RWPE2 (cell line): ENCODE measurements at regions not wholly inside any gene's neighbourhood (a gene's known extent, or its start where the extent isn't known, plus 50 kb on each side); places are given as distances from the start of the nearest gene placed in this dataset.

Experiments used
- ATAC-seq: fragments of 200-7000 bp; cut with Tn5 transposase; 3 replicates; pipeline ENCODE4 v1.9.1; 2021; ENCODE audit warnings: low read depth
- DNase-seq: peaks from one replicate; pipeline ENCODE4 v3.0.0-alpha.2; 2020; ENCODE audit warnings: low spot score
- H3K27ac ChIP-seq: fragments of 450-650 bp; 2 replicates; pipeline ENCODE4 v1.5.1; 2017; ENCODE audit warnings: mild to moderate bottlenecking; ENCODE audit not compliant: poor library complexity, severe bottlenecking
- H3K27me3 ChIP-seq: fragments of 250-450 bp; sonication (Bioruptor Pico); 2 replicates; pipeline ENCODE4 v1.5.1; 2021; ENCODE audit warnings: mild to moderate bottlenecking, moderate library complexity; ENCODE audit not compliant: insufficient read depth, poor library complexity, severe bottlenecking
- H3K36me3 ChIP-seq: fragments of 250-450 bp; sonication (Bioruptor Pico); 2 replicates; pipeline ENCODE4 v1.5.1; 2020; ENCODE audit warnings: low read depth, mild to moderate bottlenecking, moderate library complexity
- H3K4me1 ChIP-seq: fragments of 250-450 bp; sonication (Bioruptor Pico); 2 replicates; pipeline ENCODE4 v1.5.1; 2021; ENCODE audit warnings: mild to moderate bottlenecking, moderate library complexity; ENCODE audit not compliant: insufficient read depth, poor library complexity, severe bottlenecking
- H3K4me3 ChIP-seq: fragments of 250-450 bp; sonication (Bioruptor Pico); 2 replicates; pipeline ENCODE4 v1.5.1; 2021; ENCODE audit warnings: mild to moderate bottlenecking, moderate library complexity; ENCODE audit not compliant: severe bottlenecking
- H3K9me3 ChIP-seq: fragments of 250-450 bp; sonication (Bioruptor Pico); 2 replicates; pipeline ENCODE4 v1.5.1; 2021; ENCODE audit warnings: mild to moderate bottlenecking, moderate library complexity; ENCODE audit not compliant: severe bottlenecking
- TF ChIP-seq, protein P1 (sequence below): fragments of 450-650 bp; IDR thresholded peaks from one replicate; pipeline ENCODE4 v1.5.1; 2017; ENCODE audit warnings: mild to moderate bottlenecking, moderate library complexity; ENCODE audit not compliant: poor library complexity, severe bottlenecking

GRCh38 chr4:135672202-135672601, 1470.6 kb upstream of the PABPC4L start:
- Histone ChIP-seq H3K9me3 (no peaks in the 10 kb centered on the region), H3K36me3 (no peaks in the 10 kb centered on the region), H3K4me3 (no peak overlapping the region), H3K27me3 (no peaks in the 10 kb centered on the region), H3K27ac (no peak overlapping the region), H3K4me1 (no peaks in the 10 kb centered on the region)
- DNase-seq (no peak), ATAC-seq (no peak)
- TF ChIP-seq, protein P1, sequence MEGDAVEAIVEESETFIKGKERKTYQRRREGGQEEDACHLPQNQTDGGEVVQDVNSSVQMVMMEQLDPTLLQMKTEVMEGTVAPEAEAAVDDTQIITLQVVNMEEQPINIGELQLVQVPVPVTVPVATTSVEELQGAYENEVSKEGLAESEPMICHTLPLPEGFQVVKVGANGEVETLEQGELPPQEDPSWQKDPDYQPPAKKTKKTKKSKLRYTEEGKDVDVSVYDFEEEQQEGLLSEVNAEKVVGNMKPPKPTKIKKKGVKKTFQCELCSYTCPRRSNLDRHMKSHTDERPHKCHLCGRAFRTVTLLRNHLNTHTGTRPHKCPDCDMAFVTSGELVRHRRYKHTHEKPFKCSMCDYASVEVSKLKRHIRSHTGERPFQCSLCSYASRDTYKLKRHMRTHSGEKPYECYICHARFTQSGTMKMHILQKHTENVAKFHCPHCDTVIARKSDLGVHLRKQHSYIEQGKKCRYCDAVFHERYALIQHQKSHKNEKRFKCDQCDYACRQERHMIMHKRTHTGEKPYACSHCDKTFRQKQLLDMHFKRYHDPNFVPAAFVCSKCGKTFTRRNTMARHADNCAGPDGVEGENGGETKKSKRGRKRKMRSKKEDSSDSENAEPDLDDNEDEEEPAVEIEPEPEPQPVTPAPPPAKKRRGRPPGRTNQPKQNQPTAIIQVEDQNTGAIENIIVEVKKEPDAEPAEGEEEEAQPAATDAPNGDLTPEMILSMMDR = no peak

- TF ChIP-seq, protein P1 = no peak
- Histone ChIP-seq H3K27me3 (no peaks in the 10 kb centered on the region), H3K4me1 (no peaks in the 10 kb centered on the region), H3K27ac (no peak overlapping the region), H3K36me3 (no peaks in the 10 kb centered on the region), H3K9me3 (no peaks in the 10 kb centered on the region), H3K4me3 (no peak overlapping the region)
- DNase-seq (no peak), ATAC-seq (no peak)
Observed at GRCh38 chr4:135670548-135670947, 1469.0 kb upstream of the PABPC4L start.
